OCI-LY1 (cell line): ENCODE measurements at regions not wholly inside any gene's neighbourhood (a gene's known extent, or its start where the extent isn't known, plus 50 kb on each side); places are given as distances from the start of the nearest gene placed in this dataset.

Source experiments
- H2AFZ ChIP-seq: fragments of 200-600 bp; sonication (generic), shearing (Covaris generic); 2 replicates; pipeline ENCODE4 v1.6.0; 2014; ENCODE audit warnings: antibody characterized with exemption, mild to moderate bottlenecking, low read length
- H3F3A ChIP-seq: fragments of 200-600 bp; sonication (generic), shearing (Covaris generic); 2 replicates; pipeline ENCODE4 v1.6.0; 2014; ENCODE audit warnings: mild to moderate bottlenecking, antibody characterized with exemption, low read length, moderate library complexity; ENCODE audit not compliant: insufficient read depth
- H3K27ac ChIP-seq: fragments of 200-600 bp; sonication (generic); 2 replicates; pipeline ENCODE4 v1.5.1; 2014; ENCODE audit warnings: low read length, mixed run types, mild to moderate bottlenecking, low read depth; ENCODE audit not compliant: poor library complexity, severe bottlenecking
- H3K27me3 ChIP-seq: fragments of 200-600 bp; sonication (generic); 2 replicates; pipeline ENCODE4 v1.6.0; 2014; ENCODE audit warnings: antibody characterized with exemption, mild to moderate bottlenecking, low read length, moderate library complexity; ENCODE audit not compliant: insufficient read depth
- H3K36me3 ChIP-seq: fragments of 200-600 bp; sonication (generic); 2 replicates; pipeline ENCODE4 v1.6.1; 2014; ENCODE audit warnings: mild to moderate bottlenecking, antibody characterized with exemption, low read length, moderate library complexity, mixed read lengths; ENCODE audit not compliant: insufficient read depth
- H3K4me1 ChIP-seq: fragments of 200-600 bp; sonication (generic); 2 replicates; pipeline ENCODE4 v1.5.1; 2014; ENCODE audit warnings: mild to moderate bottlenecking, low read length, moderate library complexity; ENCODE audit not compliant: insufficient read depth, severe bottlenecking
- H3K4me2 ChIP-seq: fragments of 200-600 bp; sonication (generic), shearing (Covaris generic); 2 replicates; pipeline ENCODE4 v1.6.1; 2014; ENCODE audit warnings: low read length
- H3K4me3 ChIP-seq: fragments of 200-600 bp; sonication (generic); 2 replicates; pipeline ENCODE4 v1.5.1; 2014; ENCODE audit warnings: low read length, low read depth, mild to moderate bottlenecking, mixed read lengths; ENCODE audit not compliant: poor library complexity, severe bottlenecking
- H3K79me2 ChIP-seq: fragments of 200-600 bp; shearing (Covaris generic); 2 replicates; pipeline ENCODE4 v1.6.1; 2016; ENCODE audit warnings: mixed run types, low read length, mixed read lengths; ENCODE audit not compliant: insufficient read depth
- H3K9ac ChIP-seq: fragments of 200-600 bp; sonication (generic), shearing (Covaris generic); 2 replicates; pipeline ENCODE4 v1.6.1; 2014; ENCODE audit warnings: mild to moderate bottlenecking, low read length, mixed read lengths
- H3K9me2 ChIP-seq: fragments of 200-600 bp; sonication (generic), shearing (Covaris generic); 2 replicates; pipeline ENCODE4 v1.6.1; 2014; ENCODE audit warnings: low read depth, mild to moderate bottlenecking, low read length, mixed read lengths
- H3K9me3 ChIP-seq: fragments of 200-600 bp; shearing (Covaris generic); 2 replicates; pipeline ENCODE4 v1.6.1; 2014; ENCODE audit warnings: low read length, mixed read lengths
- H4K20me1 ChIP-seq: fragments of 200-600 bp; sonication (generic), shearing (Covaris generic); 2 replicates; pipeline ENCODE4 v1.6.0; 2016; ENCODE audit warnings: mild to moderate bottlenecking, low read length; ENCODE audit not compliant: insufficient read depth
- EZH2 ChIP-seq: fragments of 200-600 bp; sonication (generic), shearing (Covaris generic); IDR thresholded peaks from 2 replicates; pipeline ENCODE4 v1.8.0; 2017; ENCODE audit warnings: borderline replicate concordance, mixed run types, mild to moderate bottlenecking, antibody characterized with exemption, low read length, moderate library complexity, mixed read lengths
- TF ChIP-seq, protein P1 (sequence below): fragments of 200-600 bp; sonication (generic), shearing (Covaris generic); IDR thresholded peaks from 2 replicates; pipeline ENCODE4 v1.5.1; 2017; ENCODE audit warnings: mild to moderate bottlenecking, antibody characterized with exemption, low read length, moderate library complexity, mixed read lengths

GRCh38 chr10:35892526-35892925 is 250.4 kb upstream of the FZD8 start:
- H3K9me2 ChIP-seq: no peaks in the 10 kb centered on the region
- H3K4me2 ChIP-seq: no peak overlapping the region
- no peak for TF ChIP-seq EZH2
- TF ChIP-seq, protein P1, sequence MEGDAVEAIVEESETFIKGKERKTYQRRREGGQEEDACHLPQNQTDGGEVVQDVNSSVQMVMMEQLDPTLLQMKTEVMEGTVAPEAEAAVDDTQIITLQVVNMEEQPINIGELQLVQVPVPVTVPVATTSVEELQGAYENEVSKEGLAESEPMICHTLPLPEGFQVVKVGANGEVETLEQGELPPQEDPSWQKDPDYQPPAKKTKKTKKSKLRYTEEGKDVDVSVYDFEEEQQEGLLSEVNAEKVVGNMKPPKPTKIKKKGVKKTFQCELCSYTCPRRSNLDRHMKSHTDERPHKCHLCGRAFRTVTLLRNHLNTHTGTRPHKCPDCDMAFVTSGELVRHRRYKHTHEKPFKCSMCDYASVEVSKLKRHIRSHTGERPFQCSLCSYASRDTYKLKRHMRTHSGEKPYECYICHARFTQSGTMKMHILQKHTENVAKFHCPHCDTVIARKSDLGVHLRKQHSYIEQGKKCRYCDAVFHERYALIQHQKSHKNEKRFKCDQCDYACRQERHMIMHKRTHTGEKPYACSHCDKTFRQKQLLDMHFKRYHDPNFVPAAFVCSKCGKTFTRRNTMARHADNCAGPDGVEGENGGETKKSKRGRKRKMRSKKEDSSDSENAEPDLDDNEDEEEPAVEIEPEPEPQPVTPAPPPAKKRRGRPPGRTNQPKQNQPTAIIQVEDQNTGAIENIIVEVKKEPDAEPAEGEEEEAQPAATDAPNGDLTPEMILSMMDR: no peak
- H3K9ac ChIP-seq: no peak overlapping the region
- H3K4me1 ChIP-seq: no peaks in the 10 kb centered on the region
- H3K4me3 ChIP-seq: no peak overlapping the region
- no peaks in the 10 kb centered on the region for H3K27me3 ChIP-seq
- H3K79me2 ChIP-seq: no peaks in the 10 kb centered on the region
- no peak overlapping the region for H3K27ac ChIP-seq
- no peaks in the 10 kb centered on the region for H3K9me3 ChIP-seq
- no peaks in the 10 kb centered on the region for H3F3A ChIP-seq
- no peak overlapping the region for H2AFZ ChIP-seq
- H4K20me1 ChIP-seq: no peaks in the 10 kb centered on the region
- no peaks in the 10 kb centered on the region for H3K36me3 ChIP-seq

- H3K9ac ChIP-seq: no peak overlapping the region
- no peak for TF ChIP-seq EZH2
- TF ChIP-seq, protein P1: no peak
- no peak overlapping the region for H3K4me2 ChIP-seq
- H2AFZ ChIP-seq: no peak overlapping the region
- H3K4me1 ChIP-seq: no peaks in the 10 kb centered on the region
- no peaks in the 10 kb centered on the region for H3K79me2 ChIP-seq
- H3K4me3 ChIP-seq: no peak overlapping the region
- no peaks in the 10 kb centered on the region for H4K20me1 ChIP-seq
- H3F3A ChIP-seq: no peaks in the 10 kb centered on the region
- no peaks in the 10 kb centered on the region for H3K9me2 ChIP-seq
- H3K36me3 ChIP-seq: no peaks in the 10 kb centered on the region
- no peaks in the 10 kb centered on the region for H3K9me3 ChIP-seq
- no peak overlapping the region for H3K27ac ChIP-seq
- no peaks in the 10 kb centered on the region for H3K27me3 ChIP-seq
Measured at GRCh38 chr10:35890676-35891495, 248.8 kb upstream of the FZD8 start.

DNA sequence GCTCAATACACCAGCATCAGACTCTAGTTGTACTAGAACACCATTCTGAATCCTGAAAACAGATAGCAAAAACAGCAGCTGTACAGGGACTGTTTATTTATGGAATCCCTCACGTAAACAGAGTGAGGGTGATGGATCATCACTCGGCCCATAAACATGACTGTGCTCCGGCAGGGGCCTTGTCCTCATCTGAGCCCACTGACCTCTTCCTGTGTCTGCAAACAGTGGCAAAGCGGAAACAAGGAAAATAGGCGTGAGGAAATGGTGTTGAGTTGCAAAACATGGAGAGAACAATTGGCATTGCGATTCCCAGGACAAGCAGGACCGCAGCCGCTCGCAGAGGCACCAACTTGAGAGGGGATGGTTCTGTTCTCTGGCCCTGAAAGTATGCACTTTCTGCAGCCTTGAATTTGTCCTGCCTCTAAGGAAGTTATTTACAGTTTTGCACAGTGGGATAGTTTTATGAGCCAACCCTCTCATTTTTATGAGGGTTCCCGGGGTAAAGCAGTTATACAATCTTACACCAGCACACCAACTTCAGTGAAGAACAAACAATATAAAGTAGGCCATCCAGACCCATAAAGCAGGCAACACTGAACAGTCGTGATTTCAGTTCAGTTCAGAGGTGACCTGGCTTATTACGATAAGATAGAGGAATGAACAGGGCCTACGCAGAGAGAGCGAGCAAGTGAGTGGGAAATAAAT is 248.0 kb upstream of the FZD8 start:
- Histone ChIP-seq H3K9me3 (no peaks in the 10 kb centered on the region), H3F3A (no peaks in the 10 kb centered on the region), H3K79me2 (no peaks in the 10 kb centered on the region), H3K9me2 (no peaks in the 10 kb centered on the region), H3K4me2 (no peak overlapping the region), H3K27ac (no peak overlapping the region), H2AFZ (no peak overlapping the region), H3K4me3 (no peak overlapping the region), H3K4me1 (no peaks in the 10 kb centered on the region), H3K27me3 (no peaks in the 10 kb centered on the region), H4K20me1 (no peaks in the 10 kb centered on the region), H3K36me3 (no peaks in the 10 kb centered on the region), H3K9ac (no peak overlapping the region)
- TF ChIP-seq, protein P1: no peak
- TF ChIP-seq EZH2: no peak
